Activated naive CD4-positive, alpha-beta T cell treated with anti-CD3 and anti-CD28 coated beads, Interleukin-2, amount 50 U/mL, for 24 hours (primary cell): ENCODE measurements at regions not wholly inside any gene's neighbourhood (a gene's known extent, or its start where the extent isn't known, plus 50 kb on each side); places are given as distances from the start of the nearest gene placed in this dataset.
A peak's percentile ranks its signal among the peaks of the same experiment; 100 is the strongest.
"Not testable (repeated sequence)": the region's sequence is repeated elsewhere in the genome, so short reads cannot be mapped to it uniquely, and the experiment has no call there.

Source experiments
- H3K27ac Mint-ChIP-seq: one replicate; pipeline ENCODE4 v1.8.0; 2021; ENCODE audit warnings: mild to moderate bottlenecking, mixed read lengths
- H3K27me3 Mint-ChIP-seq: one replicate; pipeline ENCODE4 v1.8.0; 2021; ENCODE audit warnings: mixed read lengths
- H3K36me3 Mint-ChIP-seq: one replicate; pipeline ENCODE4 v1.8.0; 2021; ENCODE audit warnings: mixed read lengths
- H3K4me1 Mint-ChIP-seq: one replicate; pipeline ENCODE4 v1.8.0; 2021; ENCODE audit warnings: mixed read lengths
- H3K4me3 Mint-ChIP-seq: one replicate; pipeline ENCODE4 v1.8.0; 2021; ENCODE audit warnings: mild to moderate bottlenecking, mixed read lengths
- H3K9me3 Mint-ChIP-seq: one replicate; pipeline ENCODE4 v1.8.0; 2021; ENCODE audit warnings: mixed read lengths

GRCh38 chr13:64186071-64186470, 2770.4 kb upstream of the PCDH20 start:
- Mint-ChIP-seq H3K36me3 (no peaks in the 10 kb centered on the region), H3K4me3 (no peak overlapping the region), H3K9me3 (no peaks in the 10 kb centered on the region), H3K4me1 (no peaks in the 10 kb centered on the region), H3K27me3 (no peaks in the 10 kb centered on the region), H3K27ac (no peak overlapping the region)

GRCh38 chr13:64180756-64181155, 2765.1 kb upstream of the PCDH20 start:
- no peaks in the 10 kb centered on the region for H3K36me3 Mint-ChIP-seq
- no peak overlapping the region for H3K27ac Mint-ChIP-seq
- H3K9me3 Mint-ChIP-seq: no peaks in the 10 kb centered on the region
- H3K4me1 Mint-ChIP-seq: no peaks in the 10 kb centered on the region
- no peaks in the 10 kb centered on the region for H3K27me3 Mint-ChIP-seq
- no peak overlapping the region for H3K4me3 Mint-ChIP-seq

GRCh38 chr13:64165826-64166225, 2750.2 kb upstream of the PCDH20 start:
- peaks cover 2% of the 10 kb centered on the region for H3K9me3 Mint-ChIP-seq
- no peaks in the 10 kb centered on the region for H3K4me1 Mint-ChIP-seq
- H3K27me3 Mint-ChIP-seq: no peaks in the 10 kb centered on the region
- no peaks in the 10 kb centered on the region for H3K36me3 Mint-ChIP-seq
- no peak overlapping the region for H3K4me3 Mint-ChIP-seq
- no peak overlapping the region for H3K27ac Mint-ChIP-seq

- Mint-ChIP-seq H3K9me3 (peaks cover 4% of the 10 kb centered on the region), H3K4me3 (no peak overlapping the region), H3K27ac (no peak overlapping the region), H3K27me3 (no peaks in the 10 kb centered on the region), H3K4me1 (no peaks in the 10 kb centered on the region), H3K36me3 (no peaks in the 10 kb centered on the region)
These were observed 2748.8 kb upstream of the PCDH20 start for GRCh38 chr13:64164435-64164834.

- Mint-ChIP-seq H3K9me3 (peaks cover 4% of the 10 kb centered on the region), H3K27me3 (no peaks in the 10 kb centered on the region), H3K4me1 (no peaks in the 10 kb centered on the region), H3K4me3 (no peak overlapping the region), H3K27ac (no peak overlapping the region), H3K36me3 (no peaks in the 10 kb centered on the region)
These were observed 2744.8 kb upstream of the PCDH20 start for GRCh38 chr13:64160479-64160878.

GRCh38 chr13:64158908-64159307, 2743.3 kb upstream of the PCDH20 start:
- peaks cover 4% of the 10 kb centered on the region for H3K9me3 Mint-ChIP-seq
- no peak overlapping the region for H3K27ac Mint-ChIP-seq
- H3K4me1 Mint-ChIP-seq: no peaks in the 10 kb centered on the region
- H3K4me3 Mint-ChIP-seq: no peak overlapping the region
- H3K27me3 Mint-ChIP-seq: no peaks in the 10 kb centered on the region
- no peaks in the 10 kb centered on the region for H3K36me3 Mint-ChIP-seq

- no peak overlapping the region for H3K27ac Mint-ChIP-seq
- H3K36me3 Mint-ChIP-seq: no peaks in the 10 kb centered on the region
- no peaks in the 10 kb centered on the region for H3K27me3 Mint-ChIP-seq
- peaks cover 8% of the 10 kb centered on the region for H3K9me3 Mint-ChIP-seq
- no peak overlapping the region for H3K4me3 Mint-ChIP-seq
- no peaks in the 10 kb centered on the region for H3K4me1 Mint-ChIP-seq
These were observed 2738.9 kb upstream of the PCDH20 start for GRCh38 chr13:64154514-64154913.

GRCh38 chr13:64130600-64130999, 2715.0 kb upstream of the PCDH20 start:
- Mint-ChIP-seq H3K27me3 (no peaks in the 10 kb centered on the region), H3K9me3 (no peaks in the 10 kb centered on the region), H3K4me1 (no peaks in the 10 kb centered on the region), H3K36me3 (peaks cover 1% of the 10 kb centered on the region), H3K27ac (peak overlapping the region; percentile 48), H3K4me3 (no peak overlapping the region)

GRCh38 chr13:64130171-64130570, 2714.5 kb upstream of the PCDH20 start:
- H3K4me3 Mint-ChIP-seq: no peak overlapping the region
- H3K27ac Mint-ChIP-seq: no peak overlapping the region
- H3K27me3 Mint-ChIP-seq: no peaks in the 10 kb centered on the region
- peaks cover 1% of the 10 kb centered on the region for H3K36me3 Mint-ChIP-seq
- H3K9me3 Mint-ChIP-seq: no peaks in the 10 kb centered on the region
- no peaks in the 10 kb centered on the region for H3K4me1 Mint-ChIP-seq

- Mint-ChIP-seq H3K9me3 (no peaks in the 10 kb centered on the region), H3K4me3 (no peak overlapping the region), H3K36me3 (peaks cover 1% of the 10 kb centered on the region), H3K27ac (no peak overlapping the region), H3K27me3 (no peaks in the 10 kb centered on the region), H3K4me1 (no peaks in the 10 kb centered on the region)
These were observed 2712.2 kb upstream of the PCDH20 start for GRCh38 chr13:64127856-64128255.

- H3K4me1 Mint-ChIP-seq: no peaks in the 10 kb centered on the region
- peaks cover 1% of the 10 kb centered on the region for H3K36me3 Mint-ChIP-seq
- H3K4me3 Mint-ChIP-seq: no peak overlapping the region
- H3K9me3 Mint-ChIP-seq: no peaks in the 10 kb centered on the region
- no peaks in the 10 kb centered on the region for H3K27me3 Mint-ChIP-seq
- H3K27ac Mint-ChIP-seq: no peak overlapping the region
These were observed 2711.5 kb upstream of the PCDH20 start for GRCh38 chr13:64127192-64127591.

- H3K9me3 Mint-ChIP-seq, H3K27ac Mint-ChIP-seq, H3K4me1 Mint-ChIP-seq, H3K36me3 Mint-ChIP-seq, H3K27me3 Mint-ChIP-seq, H3K4me3 Mint-ChIP-seq: not testable (repeated sequence)
These were observed 2705.5 kb upstream of the PCDH20 start for GRCh38 chr13:64121023-64121709.

- no peaks in the 10 kb centered on the region for H3K27me3 Mint-ChIP-seq
- H3K9me3 Mint-ChIP-seq: peaks cover 8% of the 10 kb centered on the region
- no peak overlapping the region for H3K4me3 Mint-ChIP-seq
- no peak overlapping the region for H3K27ac Mint-ChIP-seq
- no peaks in the 10 kb centered on the region for H3K36me3 Mint-ChIP-seq
- H3K4me1 Mint-ChIP-seq: no peaks in the 10 kb centered on the region
These were observed 2684.3 kb upstream of the PCDH20 start for GRCh38 chr13:64099994-64100393.

- H3K27me3 Mint-ChIP-seq: no peaks in the 10 kb centered on the region
- no peak overlapping the region for H3K4me3 Mint-ChIP-seq
- peaks cover 7% of the 10 kb centered on the region for H3K9me3 Mint-ChIP-seq
- H3K36me3 Mint-ChIP-seq: no peaks in the 10 kb centered on the region
- no peak overlapping the region for H3K27ac Mint-ChIP-seq
- no peaks in the 10 kb centered on the region for H3K4me1 Mint-ChIP-seq
These were observed 2674.7 kb upstream of the PCDH20 start for GRCh38 chr13:64090311-64090710.

- Mint-ChIP-seq H3K4me1 (no peaks in the 10 kb centered on the region), H3K9me3 (no peaks in the 10 kb centered on the region), H3K27me3 (no peaks in the 10 kb centered on the region), H3K36me3 (no peaks in the 10 kb centered on the region), H3K27ac (no peak overlapping the region), H3K4me3 (no peak overlapping the region)
These were observed 2672.8 kb upstream of the PCDH20 start for GRCh38 chr13:64088491-64088890.

- Mint-ChIP-seq H3K4me1 (no peaks in the 10 kb centered on the region), H3K36me3 (no peaks in the 10 kb centered on the region), H3K27ac (no peak overlapping the region), H3K9me3 (no peaks in the 10 kb centered on the region), H3K27me3 (no peaks in the 10 kb centered on the region), H3K4me3 (no peak overlapping the region)
These were observed 2672.0 kb upstream of the PCDH20 start for GRCh38 chr13:64087624-64088023.

- H3K27me3 Mint-ChIP-seq: no peaks in the 10 kb centered on the region
- peaks cover 5% of the 10 kb centered on the region for H3K9me3 Mint-ChIP-seq
- H3K4me3 Mint-ChIP-seq: no peak overlapping the region
- no peaks in the 10 kb centered on the region for H3K4me1 Mint-ChIP-seq
- H3K27ac Mint-ChIP-seq: no peak overlapping the region
- H3K36me3 Mint-ChIP-seq: no peaks in the 10 kb centered on the region
These were observed 2668.2 kb upstream of the PCDH20 start for GRCh38 chr13:64083811-64084210.
